Left lung (tissue), 4 donors: ENCODE measurements at regions not wholly inside any gene's neighbourhood (a gene's known extent, or its start where the extent isn't known, plus 50 kb on each side); places are given as distances from the start of the nearest gene placed in this dataset.
A peak's percentile ranks its signal among the peaks of the same experiment; 100 is the strongest.
"Not testable (repeated sequence)": the region's sequence is repeated elsewhere in the genome, so short reads cannot be mapped to it uniquely, and the experiment has no call there.

Experiments
- ATAC-seq: fragments of 200-7000 bp; cut with Tn5 transposase; one replicate; pipeline ENCODE4 v1.9.1; 2020; ENCODE audit warnings: moderate library complexity
- DNase-seq, 4 donors: peaks; one replicate each; pipeline ENCODE4 v3.0.0-alpha.2; 2013 to 2020
- H3K27ac ChIP-seq, 2 donors: fragments of 200-600 bp; sonication (generic) in 1 of 2; one replicate each; pipeline versions ENCODE4 v1.5.0 to v1.8.0; 2020 to 2021
- H3K27me3 ChIP-seq, 2 donors: fragments of 200-600 bp; sonication (generic) in 1 of 2; one replicate each; pipeline versions ENCODE4 v1.5.0 to v1.8.0; 2020 to 2021
- H3K36me3 ChIP-seq, 2 donors: fragments of 200-600 bp; sonication (generic) in 1 of 2; one replicate each; pipeline versions ENCODE4 v1.5.0 to v1.8.0; 2020 to 2021
- H3K4me1 ChIP-seq, 2 donors: fragments of 200-600 bp; one replicate each; pipeline ENCODE4 v1.8.0; 2021
- H3K4me3 ChIP-seq, 2 donors: fragments of 200-600 bp; sonication (generic) in 1 of 2; one replicate each; pipeline versions ENCODE4 v1.5.0 to v1.8.0; 2020 to 2021; ENCODE audit warnings: mild to moderate bottlenecking in 1 of 2
- H3K9me3 ChIP-seq, 2 donors: fragments of 200-600 bp; sonication (generic) in 1 of 2; one replicate each; pipeline versions ENCODE4 v1.5.0 to v1.8.0; 2020 to 2021
- CTCF ChIP-seq, 2 donors: fragments of 200-600 bp; sonication (generic) in 1 of 2; IDR thresholded peaks; one replicate each; pipeline versions ENCODE4 v1.5.0 to v1.8.0; 2021; ENCODE audit warnings: antibody characterized with exemption in 2 of 2
- intact Hi-C, 2 donors: fragments of 100-400 bp; cut with DNase I; formaldehyde crosslinking; loops; one replicate each; pipeline versions ENCODE4 v1.11.2 to v1.14.2; 2022
- donor health status: DM: no; HTN: yes; CAD: no.
- donor health status: DM: no; HTN: no; CAD: no.

- Histone ChIP-seq H3K27ac (no peak overlapping the region), H3K27me3 (no peaks in the 10 kb centered on the region), H3K4me1 (no peaks in the 10 kb centered on the region), H3K4me3 (no peak overlapping the region), H3K36me3 (no peaks in the 10 kb centered on the region), H3K9me3 (peaks cover 0 to 15% of the 10 kb centered on the region in 2 donors)
- intact Hi-C loops, result no loop called here
- DNase-seq (peak in 1 of 4 donors; percentile 21), ATAC-seq (no peak)
- TF ChIP-seq CTCF (IDR thresholded peaks at IDR 0.05), result no peak
Measured at GRCh38 chr2:65754219-65754618, 321.8 kb upstream of the SPRED2 start.

- TF ChIP-seq CTCF (IDR thresholded peaks at IDR 0.05), result no peak
- Histone ChIP-seq H3K36me3 (no peaks in the 10 kb centered on the region), H3K27me3 (no peaks in the 10 kb centered on the region), H3K27ac (no peak overlapping the region), H3K4me3 (no peak overlapping the region), H3K9me3 (peaks cover 0 to 8% of the 10 kb centered on the region in 2 donors), H3K4me1 (no peaks in the 10 kb centered on the region)
- DNase-seq (no peak), ATAC-seq (no peak)
- intact Hi-C loops, result no loop called here
Measured at GRCh38 chr2:65751408-65751807, 319.0 kb upstream of the SPRED2 start.

DNA sequence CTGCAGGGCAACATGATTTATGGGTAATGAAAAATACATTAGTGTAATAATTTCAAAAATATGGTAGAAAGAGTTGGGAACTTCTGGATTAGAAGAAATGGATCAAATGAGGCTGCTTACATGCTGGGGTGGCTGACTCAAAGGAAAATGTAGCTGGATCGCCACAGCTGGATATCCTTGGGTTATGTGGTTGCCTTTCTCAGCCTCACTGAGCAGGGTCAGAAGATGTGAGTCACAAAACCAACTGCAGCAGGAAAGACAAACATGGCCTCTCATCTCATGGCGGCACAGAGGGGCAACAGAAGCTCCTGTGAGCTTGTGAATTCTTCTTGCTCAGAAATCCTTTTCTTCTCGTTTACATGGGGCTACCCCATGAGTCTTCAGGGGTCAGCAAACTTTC lies 317.1 kb upstream of the SPRED2 start:
- no peak for DNase-seq
- Histone ChIP-seq H3K27me3 (no peaks in the 10 kb centered on the region), H3K36me3 (no peaks in the 10 kb centered on the region), H3K27ac (no peak overlapping the region), H3K4me3 (no peak overlapping the region), H3K9me3 (peaks cover 0 to 3% of the 10 kb centered on the region in 2 donors), H3K4me1 (no peaks in the 10 kb centered on the region)
- TF ChIP-seq CTCF (IDR thresholded peaks at IDR 0.05), result no peak
- intact Hi-C loops, result no loop called here
- no peak for ATAC-seq

DNA sequence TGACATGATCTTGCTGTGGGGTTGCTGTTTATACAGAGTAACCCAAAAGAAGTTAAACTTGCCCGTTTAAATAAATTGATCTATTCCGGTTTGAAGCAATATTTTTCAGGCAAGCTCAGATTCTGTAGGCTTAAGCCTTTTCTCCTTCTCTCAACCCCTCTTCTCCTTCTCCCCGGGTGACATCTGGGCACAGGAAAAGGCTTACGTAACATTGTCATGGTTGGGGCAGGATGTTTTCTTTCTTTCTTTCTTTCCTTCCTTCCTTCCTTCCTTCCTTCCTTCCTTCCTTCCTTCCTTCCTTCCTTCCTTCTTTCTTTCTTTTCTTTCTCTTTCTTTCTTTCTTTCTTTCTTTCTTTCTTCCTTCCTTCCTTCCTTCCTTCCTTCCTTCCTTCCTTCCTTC lies 315.5 kb upstream of the SPRED2 start:
- H3K9me3 ChIP-seq, DNase-seq, ATAC-seq, H3K27ac ChIP-seq, H3K4me1 ChIP-seq, H3K27me3 ChIP-seq, intact Hi-C loops, H3K4me3 ChIP-seq, H3K36me3 ChIP-seq: not testable (repeated sequence)

GRCh38 chr2:65746931-65747675 lies 314.7 kb upstream of the SPRED2 start:
- no peaks in the 10 kb centered on the region for H3K4me1 ChIP-seq
- intact Hi-C loops, result no loop called here
- TF ChIP-seq CTCF (IDR thresholded peaks at IDR 0.05), result no peak
- no peaks in the 10 kb centered on the region for H3K27me3 ChIP-seq
- no peak overlapping the region for H3K27ac ChIP-seq
- no peaks in the 10 kb centered on the region for H3K36me3 ChIP-seq
- ATAC-seq, result no peak
- peak in 2 of 4 donors; percentile 19 to 42 for DNase-seq
- peaks cover 0 to 3% of the 10 kb centered on the region in 2 donors for H3K9me3 ChIP-seq
- H3K4me3 ChIP-seq, result no peak overlapping the region
